HG03575 (cell line): ENCODE measurements at regions not wholly inside any gene's neighbourhood (a gene's known extent, or its start where the extent isn't known, plus 50 kb on each side); places are given as distances from the start of the nearest gene placed in this dataset.
"Not testable (repeated sequence)": the region's sequence is repeated elsewhere in the genome, so short reads cannot be mapped to it uniquely, and the experiment has no call there.

Experiments used
- ATAC-seq: cut with Tn5 transposase; IDR thresholded peaks from one replicate; pipeline ENCODE4 v1.9.1; 2021; ENCODE audit not compliant: unreplicated experiment, insufficient number of reproducible peaks, low FRiP score; ENCODE audit errors: extremely low read depth

GRCh38 chr2:181737302-181737701 is 57.0 kb upstream of the NEUROD1 start:
- ATAC-seq: not testable (repeated sequence)

GRCh38 chr2:181738074-181738473 is 57.8 kb upstream of the NEUROD1 start:
- no peak for ATAC-seq

GRCh38 chr2:181738563-181738962 is 58.2 kb upstream of the NEUROD1 start:
- no peak for ATAC-seq

GRCh38 chr2:181741756-181742155 is 61.4 kb upstream of the NEUROD1 start:
- ATAC-seq: no peak

- ATAC-seq: no peak
Measured at GRCh38 chr2:181742361-181742760, 62.0 kb upstream of the NEUROD1 start.

GRCh38 chr2:181742922-181743722 is 62.8 kb upstream of the NEUROD1 start:
- ATAC-seq: no peak

GRCh38 chr2:181743723-181744031 is 63.4 kb upstream of the NEUROD1 start:
- no peak for ATAC-seq

GRCh38 chr2:181745796-181746540 is 65.7 kb upstream of the NEUROD1 start:
- no peak for ATAC-seq

- ATAC-seq: no peak
Measured at GRCh38 chr2:181746844-181747243, 66.5 kb upstream of the NEUROD1 start.

- ATAC-seq: no peak
Measured at GRCh38 chr2:181750305-181750704, 70.0 kb upstream of the NEUROD1 start.

- no peak for ATAC-seq
Measured at GRCh38 chr2:181751266-181752030, 71.1 kb upstream of the NEUROD1 start.

- ATAC-seq: no peak
Measured at GRCh38 chr2:181752301-181752700, 72.0 kb upstream of the NEUROD1 start.

GRCh38 chr2:181753686-181754085 is 73.4 kb upstream of the NEUROD1 start:
- no peak for ATAC-seq

- no peak for ATAC-seq
Measured at GRCh38 chr2:181754105-181754504, 73.8 kb upstream of the NEUROD1 start.

- no peak for ATAC-seq
Measured at GRCh38 chr2:181755181-181755580, 74.9 kb upstream of the NEUROD1 start.

- no peak for ATAC-seq
Measured at GRCh38 chr2:181760521-181760920, 80.2 kb upstream of the NEUROD1 start.

GRCh38 chr2:181761175-181761574 is 80.9 kb upstream of the NEUROD1 start:
- no peak for ATAC-seq

GRCh38 chr2:181762000-181762399 is 81.7 kb upstream of the NEUROD1 start:
- ATAC-seq: no peak

GRCh38 chr2:181762848-181763247 is 82.5 kb upstream of the NEUROD1 start:
- ATAC-seq: no peak

GRCh38 chr2:181763423-181763822 is 83.1 kb upstream of the NEUROD1 start:
- no peak for ATAC-seq
